GM12878 (cell line): ENCODE measurements at regions not wholly inside any gene's neighbourhood (a gene's known extent, or its start where the extent isn't known, plus 50 kb on each side); places are given as distances from the start of the nearest gene placed in this dataset.

Source experiments
- ATAC-seq: fragments of 200-7000 bp; cut with Tn5 transposase; 3 replicates; pipeline ENCODE4 v1.9.1; 2020; ENCODE audit warnings: mild to moderate bottlenecking, moderate library complexity
- BruUV-seq: library from RNA; stranded (reverse); fragments of 400-500 nt; replicated peaks from 2 replicates; lab custom pipeline; 2021; lab: Mats Ljungman, UMichigan
- CTCF ChIA-PET: fragments of 300-600 bp; sonication (Branson Sonifier 250); formaldehyde crosslinking; extraction: SDS; loops from one replicate; lab custom pipeline; 2021; ENCODE audit warnings: inconsistent platforms; lab: Yijun Ruan, JAX
- POLR2A ChIA-PET: fragments of 350-600 bp; formaldehyde crosslinking; extraction: SDS; loops from one replicate; lab custom pipeline; 2021; ENCODE audit warnings: inconsistent platforms; lab: Charles Lee
- RAD21 ChIA-PET: fragments of 300-600 bp; sonication (Branson Sonifier 250); formaldehyde crosslinking; loops from one replicate; lab custom pipeline; 2023; ENCODE audit warnings: antibody characterized with exemption; ENCODE audit not compliant: unreplicated experiment; lab: Charles Lee
- SMC1A ChIA-PET: fragments of 300-600 bp; sonication (Branson Sonifier 250); formaldehyde crosslinking; loops from one replicate; lab custom pipeline; 2023; ENCODE audit not compliant: unreplicated experiment, uncharacterized antibody; lab: Charles Lee
- DNase-seq: peaks from one replicate; pipeline ENCODE4 v3.0.0-alpha.2; 2011; ENCODE audit warnings: low read depth, low spot score
- FAIRE-seq: peaks from 3 replicates; lab custom pipeline; 2011; peaks lifted over from hg19 to GRCh38; lab: Jason Lieb, UNC
- H2AFZ ChIP-seq: 2 replicates; pipeline ENCODE4 v1.6.0; 2011; ENCODE audit warnings: low read depth, low read length, control low read depth; ENCODE audit not compliant: control insufficient read depth
- H3K27ac ChIP-seq: 2 replicates; pipeline ENCODE4 v1.5.1; 2011; ENCODE audit warnings: control low read depth; ENCODE audit not compliant: control insufficient read depth, insufficient read depth
- H3K27me3 ChIP-seq, 2 experiments: replicated peaks in 1 of 2; 2 replicates each; pipeline versions ENCODE4 v1.6.0 to v1.6.1; 2011; ENCODE audit warnings: low read length in 1 of 2; ENCODE audit not compliant: control insufficient read depth in 2 of 2, insufficient read depth in 2 of 2
- H3K36me3 ChIP-seq, 2 experiments: 2 replicates each; pipeline ENCODE4 v1.5.1; 2011; ENCODE audit warnings: low read length in 1 of 2; ENCODE audit not compliant: control insufficient read depth in 2 of 2, insufficient read depth in 2 of 2
- H3K4me1 ChIP-seq: 2 replicates; pipeline ENCODE4 v1.6.1; 2011; ENCODE audit warnings: mild to moderate bottlenecking, low read length, moderate library complexity, mixed read lengths; ENCODE audit not compliant: control insufficient read depth, insufficient read depth
- H3K4me2 ChIP-seq: 2 replicates; pipeline ENCODE4 v1.6.0; 2011; ENCODE audit warnings: control low read depth; ENCODE audit not compliant: control insufficient read depth, insufficient read depth
- H3K4me3 ChIP-seq: fragments of 200-600 bp; sonication (generic); 2 replicates; pipeline ENCODE4 v1.5.1; 2016
- H3K79me2 ChIP-seq: 2 replicates; pipeline ENCODE4 v1.6.0; 2011; ENCODE audit warnings: low read length; ENCODE audit not compliant: control insufficient read depth, insufficient read depth
- H3K9ac ChIP-seq: 2 replicates; pipeline ENCODE4 v1.8.0; 2011; ENCODE audit warnings: low read length, control low read depth, mixed read lengths; ENCODE audit not compliant: control insufficient read depth, insufficient read depth
- H3K9me3 ChIP-seq: replicated peaks from 3 replicates; pipeline ENCODE4 v1.5.1; 2011; ENCODE audit warnings: mild to moderate bottlenecking, low read length; ENCODE audit not compliant: control insufficient read depth, insufficient read depth
- H4K20me1 ChIP-seq: 2 replicates; pipeline ENCODE4 v1.6.0; 2011; ENCODE audit not compliant: control insufficient read depth, insufficient read depth
- BHLHE40 ChIP-seq, 2 experiments: fragments of 450-650 bp in 1 of 2; IDR thresholded peaks; 2 replicates each; pipeline ENCODE4 v1.6.1; 2011 to 2017; ENCODE audit warnings: low read depth in 2 of 2, borderline replicate concordance in 1 of 2, improper control_type of control experiment in 1 of 2, low read length in 1 of 2, mild to moderate bottlenecking in 1 of 2
- CREM ChIP-seq: IDR thresholded peaks from 2 replicates; pipeline ENCODE4 v1.6.1; 2014; ENCODE audit warnings: antibody characterized with exemption, low read depth
- EGR1 ChIP-seq, 2 experiments: IDR thresholded peaks; 1 replicate in 1 of 2; 2 replicates in 1 of 2; pipeline ENCODE4 v1.6.1; 2011 to 2012; ENCODE audit warnings: low read depth in 2 of 2, low read length in 2 of 2, borderline replicate concordance in 1 of 2, mild to moderate bottlenecking in 1 of 2, moderate library complexity in 1 of 2
- GABPA ChIP-seq: IDR thresholded peaks from 2 replicates; pipeline ENCODE4 v1.6.1; 2014; ENCODE audit warnings: antibody characterized with exemption, low read depth, mild to moderate bottlenecking, inconsistent platforms
- IKZF1 ChIP-seq: fragments of 450-650 bp; conservative IDR thresholded peaks from 2 replicates; pipeline ENCODE4 v1.6.1; 2017; ENCODE audit warnings: antibody characterized with exemption, mild to moderate bottlenecking
- KAT2A ChIP-seq: conservative IDR thresholded peaks from 2 replicates; pipeline ENCODE4 v1.6.1; 2011; ENCODE audit warnings: low read depth, low read length; ENCODE audit not compliant: control insufficient read depth
- MEF2A ChIP-seq: IDR thresholded peaks from 2 replicates; pipeline ENCODE4 v1.6.1; 2011; ENCODE audit warnings: low read depth, mild to moderate bottlenecking, low read length, moderate library complexity; ENCODE audit not compliant: insufficient read depth
- NFIC ChIP-seq: IDR thresholded peaks from 2 replicates; pipeline ENCODE4 v1.6.1; 2012; ENCODE audit warnings: low read depth, mild to moderate bottlenecking, inconsistent platforms, low read length, moderate library complexity
- RB1 ChIP-seq: fragments of 450-650 bp; formaldehyde crosslinking; IDR thresholded peaks from 2 replicates; pipeline ENCODE4 v1.6.1; 2017; ENCODE audit warnings: mild to moderate bottlenecking, borderline replicate concordance
- RCOR1 ChIP-seq: conservative IDR thresholded peaks from 2 replicates; pipeline ENCODE4 v1.6.1; 2012; ENCODE audit warnings: low read depth, low read length, improper control_type of control experiment
- RELA ChIP-seq: fragments of 450-650 bp; IDR thresholded peaks from 2 replicates; pipeline ENCODE4 v1.8.0; 2014; ENCODE audit warnings: borderline replicate concordance; ENCODE audit not compliant: partially characterized antibody
- SMARCA5 ChIP-seq: fragments of 450-650 bp; IDR thresholded peaks from 2 replicates; pipeline ENCODE4 v1.6.1; 2017; ENCODE audit warnings: mild to moderate bottlenecking
- TBL1XR1 ChIP-seq: IDR thresholded peaks from 2 replicates; pipeline ENCODE4 v1.6.1; 2012; ENCODE audit warnings: low read depth, low read length, improper control_type of control experiment
- TCF7 ChIP-seq: IDR thresholded peaks from 2 replicates; pipeline ENCODE4 v1.6.1; 2014; ENCODE audit warnings: antibody characterized with exemption, borderline replicate concordance
- ZNF217 ChIP-seq: fragments of 450-650 bp; IDR thresholded peaks from 2 replicates; pipeline ENCODE4 v1.6.1; 2017; ENCODE audit warnings: antibody characterized with exemption, mild to moderate bottlenecking
- WGBS: methylation state at CpG from one replicate; pipeline ENCODE4 v1.1.6; 2016; ENCODE audit warnings: low lambda C conversion rate; ENCODE audit not compliant: insufficient replicate concordance, insufficient coverage; ENCODE audit errors: missing lambda C conversion rate; 5-methylcytosine and 5-hydroxymethylcytosine counted together
- in situ Hi-C: fragments of 300-500 bp; cut with MboI; formaldehyde crosslinking; loops from 9 replicates; pipeline ENCODE4 v1.14.3; 2018; ENCODE audit warnings: mixed read lengths
- intact Hi-C: fragments of 100-400 bp; cut with micrococcal nuclease; formaldehyde crosslinking; loops from one replicate; pipeline ENCODE4 v1.14.2; 2022; ENCODE audit not compliant: unreplicated experiment
- TF ChIP-seq, protein P1 (sequence below): fragments of 450-650 bp; IDR thresholded peaks from 2 replicates; pipeline ENCODE4 v1.6.1; 2017; ENCODE audit warnings: mild to moderate bottlenecking, moderate library complexity

DNA sequence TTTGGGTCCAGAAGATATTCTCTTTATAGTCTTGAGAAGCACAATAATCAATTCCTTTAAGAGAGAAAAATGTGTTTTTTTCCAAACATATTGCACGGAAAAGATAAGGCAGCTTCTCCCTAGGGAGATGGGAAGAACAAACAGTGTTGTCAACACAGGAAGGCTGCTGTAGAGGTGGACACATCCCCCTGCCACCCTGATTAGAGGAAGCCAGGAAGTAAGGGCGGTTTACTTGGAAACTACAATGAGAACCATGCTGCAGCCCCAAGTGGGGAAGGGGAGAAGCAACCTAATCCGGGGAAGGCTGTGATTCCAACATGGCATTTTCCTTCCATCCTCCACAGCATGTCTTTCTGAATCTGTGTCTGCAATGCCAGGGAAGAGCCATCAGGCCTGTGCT is 256.9 kb upstream of the TGFBR2 start:
- Histone ChIP-seq H3K36me3 (no peaks in the 10 kb centered on the region), H3K4me2 (no peak overlapping the region), H3K9me3 (no peaks in the 10 kb centered on the region), H3K4me1 (no peaks in the 10 kb centered on the region), H3K27ac (no peak overlapping the region), H3K27me3 (no peaks in the 10 kb centered on the region; a peak in 1 of 4 replicates), H2AFZ (no peak overlapping the region), H3K79me2 (no peaks in the 10 kb centered on the region), H4K20me1 (no peaks in the 10 kb centered on the region), H3K4me3 (no peak overlapping the region), H3K9ac (no peak overlapping the region)
- ChIA-PET RAD21 (interaction anchor here (1.0 kb wide), 1 partner anchor 344 kb away, joined by 3 read pairs; no protein-coding TSS in a partner anchor), POLR2A (no interaction called here), CTCF (interaction anchor here (0.6 to 1.1 kb wide), 2 partner anchors 150 to 560 kb away, joined by 3 read pairs; no protein-coding TSS in a partner anchor), SMC1A (interaction anchor here (0.6 kb wide), 1 partner anchor 176 kb away, joined by 3 read pairs; no protein-coding TSS in a partner anchor)
- FAIRE-seq (no peak), DNase-seq (no peak), ATAC-seq (no peak)
- WGBS = 41% methylated on average over 3 of the region's 3 CpGs
- intact Hi-C loops = no loop called here
- TF ChIP-seq RB1 (no peak), TBL1XR1 (no peak), MEF2A (no peak), CREM (no peak), NFIC (no peak), KAT2A (no peak), TCF7 (no peak)
- in situ Hi-C loops = no loop called here
- no TSS peak for BruUV-seq

DNA sequence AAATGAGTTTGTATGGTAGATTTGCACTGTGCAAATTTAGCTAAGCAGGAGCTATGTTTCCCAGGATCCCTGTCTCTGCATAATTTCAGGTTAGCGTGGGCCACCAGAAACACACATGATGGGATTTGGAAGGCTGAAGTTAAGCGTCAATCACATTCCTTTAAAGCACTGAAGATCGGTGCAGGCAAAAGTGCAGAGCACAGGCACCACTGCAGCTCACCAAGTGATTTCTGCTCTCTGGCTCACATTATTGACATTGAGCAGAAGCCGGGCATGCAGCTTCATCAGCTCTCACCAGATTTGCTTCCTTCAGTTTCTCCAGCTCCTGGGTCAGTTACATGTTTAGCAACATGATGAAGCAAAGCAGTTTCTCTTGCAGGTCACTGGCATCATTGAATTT is 256.4 kb upstream of the TGFBR2 start:
- POLR2A ChIA-PET = no interaction called here
- intact Hi-C loops = no loop called here
- no TSS peak for BruUV-seq
- TF ChIP-seq RCOR1 = no peak
- no peak for TF ChIP-seq EGR1 (IDR thresholded peaks at IDR 0.05; ENCODE audit: borderline replicate concordance in 1 of 2, low read depth in 2 of 2, low read length in 2 of 2)
- TF ChIP-seq, protein P1, sequence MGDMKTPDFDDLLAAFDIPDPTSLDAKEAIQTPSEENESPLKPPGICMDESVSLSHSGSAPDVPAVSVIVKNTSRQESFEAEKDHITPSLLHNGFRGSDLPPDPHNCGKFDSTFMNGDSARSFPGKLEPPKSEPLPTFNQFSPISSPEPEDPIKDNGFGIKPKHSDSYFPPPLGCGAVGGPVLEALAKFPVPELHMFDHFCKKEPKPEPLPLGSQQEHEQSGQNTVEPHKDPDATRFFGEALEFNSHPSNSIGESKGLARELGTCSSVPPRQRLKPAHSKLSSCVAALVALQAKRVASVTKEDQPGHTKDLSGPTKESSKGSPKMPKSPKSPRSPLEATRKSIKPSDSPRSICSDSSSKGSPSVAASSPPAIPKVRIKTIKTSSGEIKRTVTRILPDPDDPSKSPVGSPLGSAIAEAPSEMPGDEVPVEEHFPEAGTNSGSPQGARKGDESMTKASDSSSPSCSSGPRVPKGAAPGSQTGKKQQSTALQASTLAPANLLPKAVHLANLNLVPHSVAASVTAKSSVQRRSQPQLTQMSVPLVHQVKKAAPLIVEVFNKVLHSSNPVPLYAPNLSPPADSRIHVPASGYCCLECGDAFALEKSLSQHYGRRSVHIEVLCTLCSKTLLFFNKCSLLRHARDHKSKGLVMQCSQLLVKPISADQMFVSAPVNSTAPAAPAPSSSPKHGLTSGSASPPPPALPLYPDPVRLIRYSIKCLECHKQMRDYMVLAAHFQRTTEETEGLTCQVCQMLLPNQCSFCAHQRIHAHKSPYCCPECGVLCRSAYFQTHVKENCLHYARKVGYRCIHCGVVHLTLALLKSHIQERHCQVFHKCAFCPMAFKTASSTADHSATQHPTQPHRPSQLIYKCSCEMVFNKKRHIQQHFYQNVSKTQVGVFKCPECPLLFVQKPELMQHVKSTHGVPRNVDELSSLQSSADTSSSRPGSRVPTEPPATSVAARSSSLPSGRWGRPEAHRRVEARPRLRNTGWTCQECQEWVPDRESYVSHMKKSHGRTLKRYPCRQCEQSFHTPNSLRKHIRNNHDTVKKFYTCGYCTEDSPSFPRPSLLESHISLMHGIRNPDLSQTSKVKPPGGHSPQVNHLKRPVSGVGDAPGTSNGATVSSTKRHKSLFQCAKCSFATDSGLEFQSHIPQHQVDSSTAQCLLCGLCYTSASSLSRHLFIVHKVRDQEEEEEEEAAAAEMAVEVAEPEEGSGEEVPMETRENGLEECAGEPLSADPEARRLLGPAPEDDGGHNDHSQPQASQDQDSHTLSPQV = no peak
- TF ChIP-seq RELA = no peak
- no peak for TF ChIP-seq BHLHE40 (IDR thresholded peaks at IDR 0.05; ENCODE audit: borderline replicate concordance in 1 of 2, low read depth in 2 of 2, low read length in 1 of 2)
- no peak for TF ChIP-seq GABPA
- no peak for TF ChIP-seq SMARCA5
- no peak for TF ChIP-seq IKZF1
- no peak for TF ChIP-seq ZNF217

More for the DNA sequence above, 256.4 kb upstream of the TGFBR2 start:
- H3K79me2 ChIP-seq = no peaks in the 10 kb centered on the region
- no peak for DNase-seq
- ChIA-PET RAD21 (no interaction called here), CTCF (interaction anchor here (1.1 kb wide), 1 partner anchor 151 kb away, joined by 3 read pairs; no protein-coding TSS in a partner anchor), SMC1A (interaction anchor here (0.6 kb wide), 1 partner anchor 176 kb away, joined by 3 read pairs; no protein-coding TSS in a partner anchor)
- no peak overlapping the region for H3K27ac ChIP-seq
- H2AFZ ChIP-seq = no peak overlapping the region
- WGBS = 26% methylated on average over 4 of the region's 4 CpGs
- no peak overlapping the region for H3K4me2 ChIP-seq
- in situ Hi-C loops = no loop called here
- H3K36me3 ChIP-seq = no peaks in the 10 kb centered on the region
- no peak overlapping the region for H3K9ac ChIP-seq
- H3K4me3 ChIP-seq = no peak overlapping the region
- H3K4me1 ChIP-seq = no peaks in the 10 kb centered on the region
- H4K20me1 ChIP-seq = no peaks in the 10 kb centered on the region
- no peaks in the 10 kb centered on the region; a peak in 1 of 4 replicates for H3K27me3 ChIP-seq
- ATAC-seq = no peak
- no peak for FAIRE-seq
- H3K9me3 ChIP-seq = no peaks in the 10 kb centered on the region
